ENCODE measurements at regions not wholly inside any gene's neighbourhood (a gene's known extent, or its start where the extent isn't known, plus 50 kb on each side); places are given as distances from the start of the nearest gene placed in this dataset.
A peak's percentile ranks its signal among the peaks of the same experiment; 100 is the strongest.

DNA sequence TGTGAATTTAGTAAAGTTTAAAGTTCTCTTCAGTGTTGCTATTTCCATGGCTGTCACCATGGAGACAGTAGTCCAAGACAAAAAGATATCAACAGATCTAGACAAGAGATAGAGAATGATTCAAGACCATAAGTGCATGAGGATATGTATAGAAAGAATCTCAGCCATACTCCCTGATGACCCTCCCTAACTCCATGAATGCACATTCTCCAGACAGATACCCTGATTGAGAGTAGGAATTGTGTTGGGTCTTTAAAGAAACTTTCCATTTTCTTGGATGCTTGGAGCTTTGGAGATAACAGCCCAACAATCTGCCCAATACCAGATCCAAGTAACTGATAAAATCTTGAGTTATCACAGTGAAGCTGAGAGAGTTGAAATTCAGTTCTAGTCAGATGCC lies 1601.2 kb upstream of the CELF4 start:
- Histone ChIP-seq H3K27ac (no peak overlapping the region), H3K36me3 (no peaks in the 10 kb centered on the region), H3F3A (ENCODE audit: low read depth) (no peaks in the 10 kb centered on the region), H3K27me3 (no peaks in the 10 kb centered on the region), H3K4me3 (no peak overlapping the region), H4K20me1 (ENCODE audit: low read depth) (no peaks in the 10 kb centered on the region), H3K4me2 (no peak overlapping the region), H3K4me1 (no peaks in the 10 kb centered on the region), H3K9ac (no peak overlapping the region), H2AFZ (replicated peaks) (no peak overlapping the region), H3K79me2 (ENCODE audit: low read depth) (no peaks in the 10 kb centered on the region), H3K9me3 (ENCODE audit: low read depth) (no peaks in the 10 kb centered on the region)
- no peak overlapping the region for H3K27ac Mint-ChIP-seq
- H3K4me1 Mint-ChIP-seq = no peaks in the 10 kb centered on the region
- TF ChIP-seq EZH2phosphoT487 (IDR thresholded peaks at IDR 0.05) = no peak
- no peak for TF ChIP-seq EZH2 (IDR thresholded peaks at IDR 0.05)
- TF ChIP-seq, protein P1, sequence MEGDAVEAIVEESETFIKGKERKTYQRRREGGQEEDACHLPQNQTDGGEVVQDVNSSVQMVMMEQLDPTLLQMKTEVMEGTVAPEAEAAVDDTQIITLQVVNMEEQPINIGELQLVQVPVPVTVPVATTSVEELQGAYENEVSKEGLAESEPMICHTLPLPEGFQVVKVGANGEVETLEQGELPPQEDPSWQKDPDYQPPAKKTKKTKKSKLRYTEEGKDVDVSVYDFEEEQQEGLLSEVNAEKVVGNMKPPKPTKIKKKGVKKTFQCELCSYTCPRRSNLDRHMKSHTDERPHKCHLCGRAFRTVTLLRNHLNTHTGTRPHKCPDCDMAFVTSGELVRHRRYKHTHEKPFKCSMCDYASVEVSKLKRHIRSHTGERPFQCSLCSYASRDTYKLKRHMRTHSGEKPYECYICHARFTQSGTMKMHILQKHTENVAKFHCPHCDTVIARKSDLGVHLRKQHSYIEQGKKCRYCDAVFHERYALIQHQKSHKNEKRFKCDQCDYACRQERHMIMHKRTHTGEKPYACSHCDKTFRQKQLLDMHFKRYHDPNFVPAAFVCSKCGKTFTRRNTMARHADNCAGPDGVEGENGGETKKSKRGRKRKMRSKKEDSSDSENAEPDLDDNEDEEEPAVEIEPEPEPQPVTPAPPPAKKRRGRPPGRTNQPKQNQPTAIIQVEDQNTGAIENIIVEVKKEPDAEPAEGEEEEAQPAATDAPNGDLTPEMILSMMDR (IDR thresholded peaks at IDR 0.05) = no peak
- no peaks in the 10 kb centered on the region for H3K27me3 Mint-ChIP-seq (ENCODE audit: insufficient read depth, low read depth)
- no peaks in the 10 kb centered on the region for H3K9me3 Mint-ChIP-seq
- no peak for DNase-seq (ENCODE audit: low spot score)
- H3K4me3 Mint-ChIP-seq = no peak overlapping the region
- no peaks in the 10 kb centered on the region for H3K36me3 Mint-ChIP-seq

GRCh38 chr18:39162013-39162827 lies 1596.6 kb upstream of the CELF4 start:
- H3K27ac ChIP-seq = no peak overlapping the region
- Mint-ChIP-seq H3K9me3 (no peaks in the 10 kb centered on the region), H3K27me3 (ENCODE audit: insufficient read depth, low read depth) (no peaks in the 10 kb centered on the region), H3K36me3 (no peaks in the 10 kb centered on the region), H3K27ac (no peak overlapping the region), H3K4me3 (no peak overlapping the region), H3K4me1 (no peaks in the 10 kb centered on the region)
- no peaks in the 10 kb centered on the region for H4K20me1 ChIP-seq (ENCODE audit: low read depth)
- no peak overlapping the region for H2AFZ ChIP-seq (replicated peaks)
- no peaks in the 10 kb centered on the region for H3K36me3 ChIP-seq
- H3K27me3 ChIP-seq = no peaks in the 10 kb centered on the region
- no peaks in the 10 kb centered on the region for H3K9me3 ChIP-seq (ENCODE audit: low read depth)
- H3K79me2 ChIP-seq (ENCODE audit: low read depth) = no peaks in the 10 kb centered on the region
- DNase-seq (ENCODE audit: low spot score) = no peak
- no peaks in the 10 kb centered on the region for H3K4me1 ChIP-seq
- H3F3A ChIP-seq (ENCODE audit: low read depth) = no peaks in the 10 kb centered on the region
- no peak overlapping the region for H3K4me2 ChIP-seq
- H3K9ac ChIP-seq = no peak overlapping the region
- TF ChIP-seq, protein P1 (IDR thresholded peaks at IDR 0.05) = no peak
- TF ChIP-seq EZH2 (IDR thresholded peaks at IDR 0.05) (no peak), EZH2phosphoT487 (IDR thresholded peaks at IDR 0.05) (no peak)
- no peak overlapping the region for H3K4me3 ChIP-seq

DNA sequence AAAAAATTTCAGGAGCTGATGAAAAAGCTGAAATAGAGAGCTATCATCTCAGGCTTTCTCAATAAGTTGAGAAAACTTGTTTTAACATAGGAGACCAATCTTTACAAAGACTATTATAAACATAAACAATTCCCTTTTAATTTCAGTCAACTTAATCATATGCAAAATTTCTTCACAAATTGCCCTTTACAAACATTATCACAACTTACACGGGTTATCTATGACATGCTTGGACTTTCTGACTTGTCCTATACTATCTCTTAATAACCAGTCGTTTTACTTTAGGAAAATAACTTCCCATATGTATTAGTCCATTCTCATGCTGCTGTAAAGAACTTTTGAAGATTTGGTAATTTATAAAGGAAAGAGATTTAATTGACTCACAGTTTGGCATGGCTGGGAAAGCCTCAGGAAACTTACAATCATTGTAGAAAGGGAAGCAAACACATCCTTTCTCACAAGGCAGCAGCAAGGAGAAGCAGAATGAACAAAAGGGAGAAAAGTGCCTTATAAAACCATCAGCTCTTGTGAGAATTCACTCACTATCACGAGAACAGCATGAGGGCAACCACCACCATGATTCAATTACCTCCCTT lies 1583.7 kb upstream of the CELF4 start:
- no peak overlapping the region for H3K4me2 ChIP-seq
- TF ChIP-seq, protein P1 (IDR thresholded peaks at IDR 0.05) = no peak
- TF ChIP-seq EZH2phosphoT487 (IDR thresholded peaks at IDR 0.05) = no peak
- TF ChIP-seq EZH2 (IDR thresholded peaks at IDR 0.05) = no peak
- peak; percentile 28 for DNase-seq (ENCODE audit: low spot score)
- no peak overlapping the region for H3K4me3 Mint-ChIP-seq
- no peak overlapping the region for H3K9ac ChIP-seq
- H3K27me3 ChIP-seq = no peaks in the 10 kb centered on the region
- no peaks in the 10 kb centered on the region for H3K27me3 Mint-ChIP-seq (ENCODE audit: insufficient read depth, low read depth)
- no peaks in the 10 kb centered on the region for H3K4me1 Mint-ChIP-seq
- H2AFZ ChIP-seq (replicated peaks) = no peak overlapping the region
- no peaks in the 10 kb centered on the region for H3K4me1 ChIP-seq
- no peaks in the 10 kb centered on the region for H3K36me3 ChIP-seq
- no peak overlapping the region for H3K27ac ChIP-seq
- no peak overlapping the region for H3K27ac Mint-ChIP-seq
- no peaks in the 10 kb centered on the region for H3K79me2 ChIP-seq (ENCODE audit: low read depth)
- H4K20me1 ChIP-seq (ENCODE audit: low read depth) = no peaks in the 10 kb centered on the region
- H3K36me3 Mint-ChIP-seq = peaks cover 8% of the 10 kb centered on the region
- peaks cover 36% of the 10 kb centered on the region for H3K9me3 Mint-ChIP-seq
- H3K4me3 ChIP-seq = no peak overlapping the region
- H3K9me3 ChIP-seq (ENCODE audit: low read depth) = peaks cover 23% of the 10 kb centered on the region
- H3F3A ChIP-seq (ENCODE audit: low read depth) = no peaks in the 10 kb centered on the region
